Nephron progenitor cell (in vitro differentiated cells): ENCODE measurements at regions not wholly inside any gene's neighbourhood (a gene's known extent, or its start where the extent isn't known, plus 50 kb on each side); places are given as distances from the start of the nearest gene placed in this dataset.

Experiments used
- DNase-seq: peaks from one replicate; pipeline ENCODE4 v3.0.0; 2021
- H3K27ac Mint-ChIP-seq: 2 replicates; pipeline ENCODE4 v1.8.0; 2021; ENCODE audit warnings: mild to moderate bottlenecking, moderate library complexity, mixed read lengths
- H3K27me3 Mint-ChIP-seq: 2 replicates; pipeline ENCODE4 v1.8.0; 2021; ENCODE audit warnings: mild to moderate bottlenecking, low read depth, mixed read lengths; ENCODE audit not compliant: poor library complexity
- H3K36me3 Mint-ChIP-seq: 2 replicates; pipeline ENCODE4 v1.8.0; 2021; ENCODE audit warnings: low read depth, mixed read lengths
- H3K4me1 Mint-ChIP-seq: 2 replicates; pipeline ENCODE4 v1.8.0; 2021; ENCODE audit warnings: mixed read lengths
- H3K4me3 Mint-ChIP-seq: 2 replicates; pipeline ENCODE4 v1.8.0; 2021; ENCODE audit warnings: mild to moderate bottlenecking, moderate library complexity, mixed read lengths
- H3K9me3 Mint-ChIP-seq: 2 replicates; pipeline ENCODE4 v1.8.0; 2021; ENCODE audit warnings: mild to moderate bottlenecking, moderate library complexity, mixed read lengths
- CTCF ChIP-seq: fragments of 200-600 bp; sonication (generic); IDR thresholded peaks from 2 replicates; pipeline ENCODE4 v1.5.0; 2021; ENCODE audit warnings: antibody characterized with exemption

GRCh38 chr5:61619777-61620518 is 287.9 kb downstream of the ZSWIM6 start:
- no peaks in the 10 kb centered on the region for H3K36me3 Mint-ChIP-seq
- DNase-seq: no peak
- H3K4me3 Mint-ChIP-seq: no peak overlapping the region
- TF ChIP-seq CTCF: no peak
- H3K9me3 Mint-ChIP-seq: no peaks in the 10 kb centered on the region
- H3K4me1 Mint-ChIP-seq: peaks cover 14% of the 10 kb centered on the region
- H3K27me3 Mint-ChIP-seq: peaks cover 23% of the 10 kb centered on the region
- no peak overlapping the region for H3K27ac Mint-ChIP-seq

GRCh38 chr5:61620699-61621182 is 288.7 kb downstream of the ZSWIM6 start:
- Mint-ChIP-seq H3K36me3 (no peaks in the 10 kb centered on the region), H3K4me3 (no peak overlapping the region), H3K4me1 (peaks cover 18% of the 10 kb centered on the region), H3K9me3 (no peaks in the 10 kb centered on the region), H3K27me3 (peaks cover 23% of the 10 kb centered on the region), H3K27ac (no peak overlapping the region)
- no peak for TF ChIP-seq CTCF
- DNase-seq: no peak

GRCh38 chr5:61621202-61621650 is 289.2 kb downstream of the ZSWIM6 start:
- Mint-ChIP-seq H3K9me3 (no peaks in the 10 kb centered on the region), H3K4me1 (peaks cover 18% of the 10 kb centered on the region), H3K27me3 (peaks cover 21% of the 10 kb centered on the region), H3K4me3 (no peak overlapping the region), H3K27ac (no peak overlapping the region), H3K36me3 (no peaks in the 10 kb centered on the region)
- TF ChIP-seq CTCF: no peak
- no peak for DNase-seq

GRCh38 chr5:61622156-61622555 is 290.1 kb downstream of the ZSWIM6 start:
- Mint-ChIP-seq H3K4me3 (no peak overlapping the region), H3K36me3 (no peaks in the 10 kb centered on the region), H3K9me3 (no peaks in the 10 kb centered on the region), H3K4me1 (peaks cover 18% of the 10 kb centered on the region), H3K27me3 (peaks cover 24% of the 10 kb centered on the region), H3K27ac (no peak overlapping the region)
- TF ChIP-seq CTCF: no peak
- DNase-seq: no peak

GRCh38 chr5:61623401-61624069 is 291.5 kb downstream of the ZSWIM6 start:
- Mint-ChIP-seq H3K4me1 (peaks cover 18% of the 10 kb centered on the region), H3K27me3 (peaks cover 21% of the 10 kb centered on the region), H3K27ac (no peak overlapping the region), H3K36me3 (no peaks in the 10 kb centered on the region), H3K9me3 (peaks cover 2% of the 10 kb centered on the region), H3K4me3 (no peak overlapping the region)
- DNase-seq: no peak
- TF ChIP-seq CTCF: peak; percentile 51
